Ovary (tissue), 7 donors: ENCODE measurements at regions not wholly inside any gene's neighbourhood (a gene's known extent, or its start where the extent isn't known, plus 50 kb on each side); places are given as distances from the start of the nearest gene placed in this dataset.
"Not testable (repeated sequence)": the region's sequence is repeated elsewhere in the genome, so short reads cannot be mapped to it uniquely, and the experiment has no call there.

Experiments used
- DNase-seq, 5 donors: peaks; one replicate each; pipeline ENCODE4 v3.0.0-alpha.2; 2019 to 2020
- H3K27ac ChIP-seq, 2 donors: fragments of 200-600 bp; one replicate each; pipeline versions ENCODE4 v1.5.1 to v1.8.0; 2019 to 2022
- H3K27me3 ChIP-seq: fragments of 200-600 bp; one replicate; pipeline ENCODE4 v1.8.0; 2022
- H3K36me3 ChIP-seq: fragments of 200-600 bp; sonication (generic); one replicate; pipeline ENCODE4 v1.5.1; 2019
- H3K4me1 ChIP-seq: one replicate; pipeline ENCODE4 v1.8.1; 2013; ENCODE audit warnings: mild to moderate bottlenecking, moderate library complexity; ENCODE audit not compliant: insufficient read depth
- H3K4me3 ChIP-seq: fragments of 200-600 bp; sonication (generic); one replicate; pipeline ENCODE4 v1.5.1; 2017
- H3K9me3 ChIP-seq, 2 donors: fragments of 200-600 bp in 1 of 2; sonication (generic) in 1 of 2; one replicate each; pipeline versions ENCODE4 v1.5.1 to v1.8.1; 2013 to 2019; ENCODE audit warnings: mild to moderate bottlenecking in 1 of 2, moderate library complexity in 1 of 2
- EP300 ChIP-seq: sonication (generic); formaldehyde crosslinking; IDR thresholded peaks from one replicate; pipeline ENCODE4 v1.6.1; 2017; ENCODE audit warnings: antibody characterized with exemption
- POLR2A ChIP-seq: fragments of 450-650 bp; IDR thresholded peaks from one replicate; pipeline ENCODE4 v1.6.1; 2017; ENCODE audit warnings: antibody characterized with exemption, mild to moderate bottlenecking, moderate library complexity
- WGBS, 3 donors: extraction: QIAGEN DNeasy Blood & Tissue Kit in 1 of 3; methylation state at CpG; one replicate each; pipeline versions ENCODE4 v1.1.5 to v1.1.7; 2013 to 2017; 5-methylcytosine and 5-hydroxymethylcytosine counted together
- intact Hi-C, 4 donors: fragments of 100-400 bp; cut with DNase I; formaldehyde crosslinking; loops; one replicate each; pipeline versions ENCODE4 v1.11.0 to v1.15.1; 2022 to 2023
- TF ChIP-seq, protein P1 (sequence below), 3 donors: fragments of 450-650 bp in 2 of 3; fragments of 200-600 bp in 1 of 3; IDR thresholded peaks; one replicate each; pipeline versions ENCODE4 v1.5.1 to v1.8.0; 2016 to 2022; ENCODE audit warnings: antibody characterized with exemption in 3 of 3, mild to moderate bottlenecking in 1 of 3
- donor health status: DM: no; HTN: no; CAD: no; lungs with moderate emphysema.
- donor health status: DM: no; HTN: no; CAD: no.
- donor health status: Bipolar disorder and iron deficiency.
- donor health status: DM: no; HTN: no; CAD: no.
- donor health status: DM: yes; HTN: yes; CAD: no.

DNA sequence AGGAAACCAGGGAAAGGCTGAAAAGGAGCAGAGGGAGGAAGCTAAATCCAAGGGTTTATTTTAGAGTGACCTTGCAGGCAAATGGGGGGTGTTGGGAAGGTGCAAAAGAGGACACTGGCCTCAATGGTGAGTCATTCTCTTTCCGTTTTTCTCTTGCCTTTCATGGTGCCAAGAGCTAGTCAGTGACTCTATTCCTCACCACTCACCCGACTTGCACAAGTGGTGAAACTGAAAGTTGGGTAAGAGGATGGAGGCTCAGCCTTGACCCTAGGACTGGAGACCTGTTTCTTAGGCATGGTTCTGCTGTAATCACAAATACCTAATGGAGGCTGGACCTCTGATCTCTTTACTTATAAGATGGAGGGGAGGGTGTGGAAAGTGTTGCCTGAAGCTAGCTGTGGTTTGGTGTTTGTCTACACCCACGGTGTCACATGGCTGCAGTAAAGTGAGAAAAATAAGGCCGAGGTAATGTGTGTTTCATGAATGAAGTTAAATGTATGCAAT is 67.3 kb upstream of the CREB3L1 start:
- Histone ChIP-seq H3K27ac (no peak overlapping the region), H3K27me3 (no peaks in the 10 kb centered on the region), H3K4me3 (no peak overlapping the region), H3K36me3 (no peaks in the 10 kb centered on the region), H3K9me3 (no peaks in the 10 kb centered on the region), H3K4me1 (no peaks in the 10 kb centered on the region)
- no peak for DNase-seq
- intact Hi-C loops, result no loop called here
- no peak for TF ChIP-seq EP300
- TF ChIP-seq POLR2A, result no peak
- TF ChIP-seq, protein P1, sequence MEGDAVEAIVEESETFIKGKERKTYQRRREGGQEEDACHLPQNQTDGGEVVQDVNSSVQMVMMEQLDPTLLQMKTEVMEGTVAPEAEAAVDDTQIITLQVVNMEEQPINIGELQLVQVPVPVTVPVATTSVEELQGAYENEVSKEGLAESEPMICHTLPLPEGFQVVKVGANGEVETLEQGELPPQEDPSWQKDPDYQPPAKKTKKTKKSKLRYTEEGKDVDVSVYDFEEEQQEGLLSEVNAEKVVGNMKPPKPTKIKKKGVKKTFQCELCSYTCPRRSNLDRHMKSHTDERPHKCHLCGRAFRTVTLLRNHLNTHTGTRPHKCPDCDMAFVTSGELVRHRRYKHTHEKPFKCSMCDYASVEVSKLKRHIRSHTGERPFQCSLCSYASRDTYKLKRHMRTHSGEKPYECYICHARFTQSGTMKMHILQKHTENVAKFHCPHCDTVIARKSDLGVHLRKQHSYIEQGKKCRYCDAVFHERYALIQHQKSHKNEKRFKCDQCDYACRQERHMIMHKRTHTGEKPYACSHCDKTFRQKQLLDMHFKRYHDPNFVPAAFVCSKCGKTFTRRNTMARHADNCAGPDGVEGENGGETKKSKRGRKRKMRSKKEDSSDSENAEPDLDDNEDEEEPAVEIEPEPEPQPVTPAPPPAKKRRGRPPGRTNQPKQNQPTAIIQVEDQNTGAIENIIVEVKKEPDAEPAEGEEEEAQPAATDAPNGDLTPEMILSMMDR (IDR thresholded peaks at IDR 0.05), result no peak
- 33 to 43% (median 41%) methylated on average over 4 of the region's 4 CpGs for WGBS, 3 donors

DNA sequence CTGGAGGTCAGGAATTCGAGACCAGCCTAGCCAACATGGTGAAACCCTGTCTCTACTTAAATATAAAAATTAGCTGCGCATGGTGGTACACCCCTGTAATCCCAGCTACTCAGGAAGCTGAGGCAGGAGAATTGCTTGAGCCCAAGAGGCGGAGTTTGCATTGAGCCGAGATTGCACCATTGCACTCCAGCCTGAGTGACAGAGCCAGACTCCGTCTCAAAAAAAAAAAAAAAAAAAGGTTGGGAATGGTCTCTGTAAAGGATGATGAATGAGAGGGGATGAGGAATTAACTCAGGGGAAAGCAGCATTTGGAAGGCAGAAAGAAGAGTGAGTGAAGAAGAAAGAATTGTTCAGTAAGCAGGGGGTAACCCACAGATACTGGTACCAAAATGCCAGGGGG is 67.8 kb upstream of the CREB3L1 start:
- H3K4me1 ChIP-seq, H3K27ac ChIP-seq, H3K9me3 ChIP-seq, H3K27me3 ChIP-seq, H3K4me3 ChIP-seq, DNase-seq, H3K36me3 ChIP-seq, intact Hi-C loops: not testable (repeated sequence)
- 70 to 74% (median 71%) methylated on average over 5 of the region's 5 CpGs for WGBS, 3 donors

GRCh38 chr11:46208803-46209202 is 68.7 kb upstream of the CREB3L1 start:
- DNase-seq, result no peak
- no peak overlapping the region for H3K4me3 ChIP-seq
- WGBS, 3 donors, result 91 to 96% (median 93%) methylated on average over 4 of the region's 4 CpGs
- no peaks in the 10 kb centered on the region for H3K9me3 ChIP-seq
- intact Hi-C loops, result no loop called here
- no peaks in the 10 kb centered on the region for H3K27me3 ChIP-seq
- H3K27ac ChIP-seq, result no peak overlapping the region
- H3K36me3 ChIP-seq, result no peaks in the 10 kb centered on the region
- TF ChIP-seq POLR2A, result no peak
- TF ChIP-seq, protein P1 (IDR thresholded peaks at IDR 0.05), result no peak
- no peak for TF ChIP-seq EP300
- H3K4me1 ChIP-seq, result no peaks in the 10 kb centered on the region

DNA sequence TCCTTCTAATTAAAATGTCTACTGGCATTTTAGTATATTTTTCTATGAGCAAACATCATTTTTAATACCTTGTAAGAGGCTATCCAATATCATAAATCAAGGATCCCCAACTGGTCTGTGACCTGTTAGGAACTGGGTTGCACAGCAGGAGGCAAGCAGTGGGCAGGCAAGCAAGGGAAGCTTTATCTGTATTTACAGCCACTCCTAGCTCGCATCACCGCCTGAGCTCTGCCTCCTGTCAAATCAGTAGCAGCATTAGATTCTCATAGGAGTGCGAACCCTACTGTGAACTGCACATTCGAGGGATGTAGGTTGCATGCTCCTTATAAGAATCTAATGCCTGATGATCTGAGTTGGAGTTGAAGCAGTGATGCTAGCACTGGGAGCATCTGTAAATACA is 70.2 kb upstream of the CREB3L1 start:
- no peak for DNase-seq
- intact Hi-C loops, result no loop called here
- 32 to 43% (median 41%) methylated on average over 4 of the region's 4 CpGs for WGBS, 3 donors

GRCh38 chr11:46204415-46204814 is 73.0 kb upstream of the CREB3L1 start:
- H3K9me3 ChIP-seq, H3K4me1 ChIP-seq, DNase-seq, H3K27me3 ChIP-seq, intact Hi-C loops, H3K4me3 ChIP-seq, H3K27ac ChIP-seq, H3K36me3 ChIP-seq: not testable (repeated sequence)
- WGBS, 3 donors, result 92 to 94% (median 93%) methylated on average over 7 of the region's 7 CpGs

More for the DNA sequence above, 70.2 kb upstream of the CREB3L1 start:
- no peak for TF ChIP-seq EP300
- TF ChIP-seq POLR2A, result no peak
- TF ChIP-seq, protein P1 (IDR thresholded peaks at IDR 0.05), result no peak
- H3K9me3 ChIP-seq, result no peaks in the 10 kb centered on the region
- no peak overlapping the region for H3K27ac ChIP-seq
- no peak overlapping the region for H3K4me3 ChIP-seq
- H3K36me3 ChIP-seq, result no peaks in the 10 kb centered on the region
- H3K4me1 ChIP-seq, result no peaks in the 10 kb centered on the region
- H3K27me3 ChIP-seq, result no peaks in the 10 kb centered on the region

DNA sequence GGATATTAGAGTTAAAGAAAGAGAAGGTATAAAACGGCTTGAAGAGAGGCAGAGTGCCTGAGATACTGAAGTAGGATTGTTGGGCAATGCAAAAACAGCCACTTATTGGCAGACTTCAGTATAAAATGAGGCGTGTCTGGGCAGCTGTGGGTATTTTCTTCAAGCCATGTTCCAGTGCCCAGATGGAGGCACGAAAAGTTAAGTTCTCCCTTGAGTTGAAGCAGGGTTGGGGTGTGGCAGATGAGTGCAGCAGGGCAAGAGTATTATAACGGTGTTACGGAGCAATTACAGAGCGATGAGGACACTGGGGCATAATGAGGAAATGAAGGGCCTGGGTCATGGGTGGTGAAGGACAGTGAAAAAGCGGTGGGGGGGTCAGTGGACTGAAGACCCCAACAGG is 73.7 kb upstream of the CREB3L1 start:
- no peaks in the 10 kb centered on the region for H3K9me3 ChIP-seq
- intact Hi-C loops, result no loop called here
- 81 to 85% (median 83%) methylated on average over 7 of the region's 7 CpGs for WGBS, 3 donors
- H3K27me3 ChIP-seq, result no peaks in the 10 kb centered on the region
- H3K4me1 ChIP-seq, result no peaks in the 10 kb centered on the region
- no peak overlapping the region for H3K27ac ChIP-seq
- TF ChIP-seq EP300, result no peak
- no peak for DNase-seq
- H3K36me3 ChIP-seq, result no peaks in the 10 kb centered on the region
- H3K4me3 ChIP-seq, result no peak overlapping the region
